ENCODE measurements at regions not wholly inside any gene's neighbourhood (a gene's known extent, or its start where the extent isn't known, plus 50 kb on each side); places are given as distances from the start of the nearest gene placed in this dataset.

DNA sequence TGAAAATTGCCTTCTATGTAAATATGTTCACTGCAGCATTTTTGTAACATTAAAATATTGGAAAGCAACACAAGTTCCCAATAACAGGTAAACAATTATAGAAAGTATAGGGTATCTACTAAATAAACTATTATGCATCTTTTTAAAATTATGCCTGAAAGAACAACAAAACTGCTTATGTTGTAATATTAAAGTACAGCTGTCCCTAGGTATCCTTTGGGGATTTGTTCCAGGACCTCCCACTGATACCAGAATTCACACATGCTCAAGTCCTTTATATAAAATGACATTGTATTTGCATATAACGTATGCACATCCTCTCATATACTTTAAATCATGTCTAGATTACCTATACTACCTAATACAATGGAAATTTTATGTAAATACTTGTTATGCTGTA, 121.8 kb upstream of the TNFSF4 start:
- TF ChIP-seq, protein P1, sequence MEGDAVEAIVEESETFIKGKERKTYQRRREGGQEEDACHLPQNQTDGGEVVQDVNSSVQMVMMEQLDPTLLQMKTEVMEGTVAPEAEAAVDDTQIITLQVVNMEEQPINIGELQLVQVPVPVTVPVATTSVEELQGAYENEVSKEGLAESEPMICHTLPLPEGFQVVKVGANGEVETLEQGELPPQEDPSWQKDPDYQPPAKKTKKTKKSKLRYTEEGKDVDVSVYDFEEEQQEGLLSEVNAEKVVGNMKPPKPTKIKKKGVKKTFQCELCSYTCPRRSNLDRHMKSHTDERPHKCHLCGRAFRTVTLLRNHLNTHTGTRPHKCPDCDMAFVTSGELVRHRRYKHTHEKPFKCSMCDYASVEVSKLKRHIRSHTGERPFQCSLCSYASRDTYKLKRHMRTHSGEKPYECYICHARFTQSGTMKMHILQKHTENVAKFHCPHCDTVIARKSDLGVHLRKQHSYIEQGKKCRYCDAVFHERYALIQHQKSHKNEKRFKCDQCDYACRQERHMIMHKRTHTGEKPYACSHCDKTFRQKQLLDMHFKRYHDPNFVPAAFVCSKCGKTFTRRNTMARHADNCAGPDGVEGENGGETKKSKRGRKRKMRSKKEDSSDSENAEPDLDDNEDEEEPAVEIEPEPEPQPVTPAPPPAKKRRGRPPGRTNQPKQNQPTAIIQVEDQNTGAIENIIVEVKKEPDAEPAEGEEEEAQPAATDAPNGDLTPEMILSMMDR (IDR thresholded peaks at IDR 0.05), result no peak
- TF ChIP-seq POLR2A (IDR thresholded peaks at IDR 0.05), result no peak

Measured in adrenal gland (tissue), 5 donors.